ENCODE measurements at regions not wholly inside any gene's neighbourhood (a gene's known extent, or its start where the extent isn't known, plus 50 kb on each side); places are given as distances from the start of the nearest gene placed in this dataset.

DNA sequence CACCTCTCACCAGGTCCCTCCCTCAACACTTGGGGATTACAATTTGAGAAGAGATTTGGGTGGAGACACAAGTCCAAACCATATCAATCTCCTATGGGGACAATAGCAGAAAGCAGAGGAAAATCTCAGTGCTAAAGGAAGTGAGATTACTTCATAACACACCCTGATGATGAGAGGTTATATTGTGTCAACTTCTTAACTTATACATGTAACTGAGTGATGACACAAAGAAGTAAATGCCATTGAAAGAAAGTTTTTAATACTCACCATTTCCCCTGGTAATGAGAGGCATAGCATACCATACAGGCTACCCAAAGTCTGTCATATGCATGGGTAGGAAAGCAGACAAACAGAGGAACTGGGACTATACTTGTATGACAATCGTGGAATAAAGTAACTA is 137.2 kb downstream of the MMUT start:
- no peak for TF ChIP-seq POLR2A (IDR thresholded peaks at IDR 0.05)
- TF ChIP-seq, protein P1, sequence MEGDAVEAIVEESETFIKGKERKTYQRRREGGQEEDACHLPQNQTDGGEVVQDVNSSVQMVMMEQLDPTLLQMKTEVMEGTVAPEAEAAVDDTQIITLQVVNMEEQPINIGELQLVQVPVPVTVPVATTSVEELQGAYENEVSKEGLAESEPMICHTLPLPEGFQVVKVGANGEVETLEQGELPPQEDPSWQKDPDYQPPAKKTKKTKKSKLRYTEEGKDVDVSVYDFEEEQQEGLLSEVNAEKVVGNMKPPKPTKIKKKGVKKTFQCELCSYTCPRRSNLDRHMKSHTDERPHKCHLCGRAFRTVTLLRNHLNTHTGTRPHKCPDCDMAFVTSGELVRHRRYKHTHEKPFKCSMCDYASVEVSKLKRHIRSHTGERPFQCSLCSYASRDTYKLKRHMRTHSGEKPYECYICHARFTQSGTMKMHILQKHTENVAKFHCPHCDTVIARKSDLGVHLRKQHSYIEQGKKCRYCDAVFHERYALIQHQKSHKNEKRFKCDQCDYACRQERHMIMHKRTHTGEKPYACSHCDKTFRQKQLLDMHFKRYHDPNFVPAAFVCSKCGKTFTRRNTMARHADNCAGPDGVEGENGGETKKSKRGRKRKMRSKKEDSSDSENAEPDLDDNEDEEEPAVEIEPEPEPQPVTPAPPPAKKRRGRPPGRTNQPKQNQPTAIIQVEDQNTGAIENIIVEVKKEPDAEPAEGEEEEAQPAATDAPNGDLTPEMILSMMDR (IDR thresholded peaks at IDR 0.05), result no peak

All from testis (tissue), 2 donors.